HG03432 (cell line): ENCODE measurements at regions not wholly inside any gene's neighbourhood (a gene's known extent, or its start where the extent isn't known, plus 50 kb on each side); places are given as distances from the start of the nearest gene placed in this dataset.

ENCODE experiments used
- ATAC-seq: cut with Tn5 transposase; IDR thresholded peaks from one replicate; pipeline ENCODE4 v1.9.1; 2021; ENCODE audit warnings: mild to moderate bottlenecking, moderate library complexity; ENCODE audit not compliant: unreplicated experiment

DNA sequence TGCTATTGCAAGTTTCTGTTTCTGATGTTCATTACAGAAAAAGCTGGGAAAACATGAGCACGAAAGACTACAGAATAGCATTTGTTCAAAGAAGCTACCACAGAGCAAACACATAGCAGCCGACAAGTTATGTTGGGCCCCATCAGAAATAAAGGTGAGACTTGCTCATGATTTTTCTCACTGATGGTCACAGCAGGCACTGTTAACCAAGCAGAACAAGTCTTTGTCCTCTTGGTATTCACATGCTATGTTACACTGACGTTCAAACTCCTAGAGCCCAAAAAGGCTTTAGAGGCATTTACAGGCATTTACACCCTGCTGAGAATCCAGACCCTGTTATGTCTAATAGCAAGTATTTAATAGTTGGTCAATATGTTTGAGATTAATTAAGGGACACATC, 235.0 kb upstream of the HNMT start:
- no peak for ATAC-seq

DNA sequence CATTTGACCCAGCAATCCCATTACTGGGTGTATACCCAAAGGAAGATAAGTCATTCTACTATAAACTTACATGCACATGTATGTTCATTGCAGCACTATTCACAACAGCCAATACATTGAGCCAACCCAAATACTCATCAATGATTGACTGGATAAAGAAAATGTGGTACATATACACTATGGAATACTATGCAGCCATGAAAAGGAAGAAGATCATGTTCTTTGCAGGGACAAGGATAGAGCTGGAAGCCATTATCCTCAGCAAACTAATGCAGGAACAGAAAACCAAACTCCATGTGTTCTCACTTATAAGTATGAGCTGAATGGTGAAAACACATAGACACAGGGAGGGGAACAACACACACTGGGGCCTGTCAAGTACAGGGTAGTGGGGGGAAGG, 226.7 kb upstream of the HNMT start:
- no peak for ATAC-seq

DNA sequence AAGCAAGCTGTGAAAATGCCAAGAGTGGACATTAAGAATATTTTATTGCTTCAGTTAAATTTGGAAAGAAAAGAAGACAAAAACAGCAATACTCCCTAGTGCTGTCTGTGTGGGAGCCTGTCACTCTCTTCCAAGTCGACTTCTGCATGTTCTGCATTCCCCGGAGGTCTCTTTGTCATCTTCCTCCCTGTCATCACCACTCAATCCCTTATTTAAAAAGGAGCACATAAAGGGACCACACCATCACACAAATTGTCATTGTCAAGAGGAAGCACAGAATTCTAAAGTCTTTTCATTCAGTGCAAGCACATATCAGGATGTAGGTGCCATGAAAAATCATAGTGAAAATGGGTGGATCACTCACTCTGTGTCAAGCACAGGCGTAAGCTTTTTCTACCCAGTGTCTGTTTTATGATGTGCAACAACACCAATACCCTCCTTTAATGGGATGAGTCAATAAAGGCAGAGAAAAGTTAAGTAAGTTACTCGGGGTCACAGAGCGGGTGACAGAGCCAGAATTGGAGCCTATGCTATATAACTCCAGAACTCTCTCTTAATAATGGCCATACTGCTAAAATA, 222.4 kb upstream of the HNMT start:
- ATAC-seq: no peak

GRCh38 chr2:137747509-137747908, 216.8 kb upstream of the HNMT start:
- no peak for ATAC-seq

DNA sequence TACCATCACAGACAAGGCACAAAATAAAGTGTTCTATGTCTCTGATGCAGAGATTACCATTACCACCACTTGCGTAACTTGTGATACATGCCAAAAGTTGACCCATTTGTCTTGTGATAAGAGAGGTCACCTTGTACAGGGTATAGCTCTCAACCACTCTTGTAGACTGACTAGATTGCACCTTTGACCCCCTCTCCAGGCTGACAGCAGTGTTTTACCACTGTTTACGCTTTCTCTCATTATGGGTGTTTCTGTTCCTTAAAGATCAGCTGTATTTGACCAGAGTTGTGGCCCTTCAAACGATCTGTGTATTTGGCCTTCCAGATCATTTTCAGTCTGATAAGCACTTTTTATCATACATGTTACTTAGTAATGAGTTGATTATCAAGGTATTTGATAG, 215.7 kb upstream of the HNMT start:
- ATAC-seq: no peak

DNA sequence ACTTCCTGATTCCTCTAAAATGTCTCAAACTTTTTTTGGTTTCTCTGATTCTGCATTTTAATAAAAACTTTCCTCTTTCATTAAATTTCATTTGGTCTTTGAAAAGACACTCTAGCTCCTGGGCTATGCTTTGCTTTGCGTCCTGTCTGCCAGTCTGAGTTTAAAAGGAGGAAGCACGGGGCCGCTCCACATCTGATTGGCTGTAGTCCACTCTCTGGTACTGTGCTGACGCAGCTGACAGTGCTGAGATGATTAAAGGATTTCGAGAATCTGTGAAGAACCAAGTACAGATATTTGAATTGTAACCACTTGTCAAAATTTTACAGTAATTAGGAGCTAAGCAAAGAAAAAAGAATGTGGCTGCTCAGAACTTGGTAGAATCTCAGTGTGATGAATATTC, 199.6 kb upstream of the HNMT start:
- ATAC-seq: no peak

- no peak for ATAC-seq
These were observed 194.9 kb upstream of the HNMT start for GRCh38 chr2:137769406-137769805.

DNA sequence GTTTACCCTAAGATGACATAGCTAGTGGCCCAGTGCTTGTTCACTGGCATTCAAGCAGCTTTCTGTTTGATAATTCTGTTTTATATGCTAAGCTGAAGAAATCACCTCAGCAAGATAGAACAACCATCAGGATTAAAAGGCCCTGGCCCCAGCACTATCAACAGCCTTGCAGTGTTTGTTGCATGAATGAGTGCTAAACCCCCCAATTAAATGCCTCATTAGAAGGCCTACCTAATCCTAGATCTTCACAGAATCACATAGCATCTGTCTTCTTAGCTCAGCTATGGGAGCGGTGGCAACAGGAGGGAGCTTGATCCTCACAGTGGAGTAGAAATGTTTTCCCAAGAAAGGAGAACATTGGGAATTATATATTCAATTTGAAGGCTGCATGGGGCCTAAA, 194.1 kb upstream of the HNMT start:
- no peak for ATAC-seq

- peak; percentile 79 for ATAC-seq
These were observed 193.2 kb upstream of the HNMT start for GRCh38 chr2:137771064-137771463.

DNA sequence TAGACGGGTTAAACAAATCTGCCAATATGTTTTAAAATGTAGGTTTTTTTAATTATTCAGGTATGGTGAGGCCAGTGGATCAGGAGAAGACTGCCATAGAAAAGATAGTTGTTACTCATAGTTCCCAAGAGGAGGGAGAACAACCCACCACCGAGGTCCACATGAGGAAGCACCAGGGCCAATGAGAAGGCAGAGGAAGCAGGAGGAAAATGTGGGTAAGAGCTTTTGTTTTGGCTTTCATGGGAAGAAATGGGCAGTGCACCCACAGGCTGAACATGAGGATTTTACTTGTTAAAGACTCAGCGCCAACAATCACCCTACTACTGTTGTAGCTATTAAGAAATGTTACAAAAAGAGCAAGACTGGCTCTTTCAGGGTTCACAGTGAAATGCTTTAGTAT, 191.8 kb upstream of the HNMT start:
- ATAC-seq: no peak

GRCh38 chr2:137775529-137775928, 188.7 kb upstream of the HNMT start:
- ATAC-seq: no peak

DNA sequence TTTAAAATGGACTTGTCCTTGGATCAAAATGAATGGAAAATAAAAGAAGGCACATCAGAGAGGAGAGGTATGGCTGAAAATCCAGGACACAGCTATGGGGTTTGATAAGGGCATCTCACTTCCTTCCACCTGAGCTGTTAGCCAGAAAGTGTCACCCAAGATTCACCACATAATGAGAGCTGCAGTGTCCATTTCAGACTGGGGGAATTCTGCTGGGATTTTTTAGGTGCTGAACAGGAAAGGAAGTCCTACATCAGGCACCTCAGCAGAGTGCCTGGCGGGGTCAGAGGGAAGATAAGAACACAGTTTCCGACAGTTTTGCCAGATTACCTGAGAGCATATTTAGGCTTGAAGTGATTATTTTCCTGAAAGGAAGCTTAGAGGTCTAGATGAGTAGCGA, 187.6 kb upstream of the HNMT start:
- ATAC-seq: peak; percentile 46

DNA sequence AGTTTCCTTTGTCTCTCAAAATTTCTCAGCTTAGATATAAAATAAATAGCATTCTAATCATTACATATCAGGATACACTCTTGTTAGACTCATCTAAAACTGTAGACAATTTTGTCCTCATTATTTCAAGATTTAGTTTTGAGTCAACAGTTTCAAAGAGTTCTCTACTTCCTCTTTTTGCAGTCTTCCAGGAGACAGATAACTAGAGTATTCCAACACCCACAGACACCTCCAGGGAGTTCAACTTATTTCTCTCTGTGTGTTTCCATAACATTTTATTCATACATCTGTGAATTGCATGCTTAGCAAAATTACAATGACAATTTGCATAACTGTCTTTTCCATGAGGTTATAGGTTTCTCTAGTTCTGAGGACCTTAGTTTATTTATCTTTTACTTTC, 166.6 kb upstream of the HNMT start:
- peak; percentile 88 for ATAC-seq

- no peak for ATAC-seq
These were observed 164.7 kb upstream of the HNMT start for GRCh38 chr2:137799600-137799999.

- ATAC-seq: no peak
These were observed 163.9 kb upstream of the HNMT start for GRCh38 chr2:137800386-137800785.

GRCh38 chr2:137801228-137801627, 163.0 kb upstream of the HNMT start:
- ATAC-seq: no peak

- ATAC-seq: no peak
These were observed 162.2 kb upstream of the HNMT start for GRCh38 chr2:137802038-137802437.

GRCh38 chr2:137806068-137806805, 158.0 kb upstream of the HNMT start:
- no peak for ATAC-seq

DNA sequence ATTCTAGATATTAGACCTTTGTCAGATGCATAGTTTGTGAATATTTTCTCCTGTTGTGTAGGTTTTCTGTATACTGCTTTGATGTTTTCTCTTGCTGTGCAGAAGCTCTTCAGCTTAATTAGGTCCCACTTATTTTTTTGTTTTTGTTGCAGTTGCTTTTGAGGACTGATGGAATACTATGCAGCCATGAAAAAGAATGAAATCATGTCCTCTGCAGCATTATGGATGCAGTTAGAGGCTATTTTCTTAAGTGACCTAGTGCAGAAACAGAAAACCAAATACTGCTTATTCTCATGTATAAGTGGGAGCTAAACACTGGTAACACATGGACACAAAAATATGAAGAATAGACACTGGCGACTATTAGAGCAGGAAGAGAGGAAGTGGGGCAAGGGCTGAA, 155.0 kb upstream of the HNMT start:
- no peak for ATAC-seq

DNA sequence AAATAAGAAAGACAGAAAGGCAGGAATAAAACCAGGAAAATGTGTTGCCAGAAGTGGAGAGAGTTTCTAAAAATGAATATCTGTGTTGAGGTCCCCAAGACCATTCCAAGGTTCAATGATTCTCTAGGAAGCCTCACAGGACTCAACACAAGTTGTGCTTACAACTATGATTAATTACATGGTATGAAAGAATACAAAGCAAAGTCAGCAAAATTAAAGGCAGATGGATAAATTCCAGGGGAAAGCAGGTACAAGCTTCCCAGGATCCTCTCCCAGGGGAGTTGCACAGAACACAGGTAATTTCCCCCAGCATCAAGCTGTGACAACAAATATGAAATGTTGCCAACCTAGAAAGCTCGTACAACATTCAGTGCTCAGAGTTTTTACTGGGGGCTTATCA, 154.4 kb upstream of the HNMT start:
- no peak for ATAC-seq

GRCh38 chr2:137812517-137812916, 151.8 kb upstream of the HNMT start:
- ATAC-seq: no peak

GRCh38 chr2:137813176-137813575, 151.1 kb upstream of the HNMT start:
- no peak for ATAC-seq

GRCh38 chr2:137817058-137817457, 147.2 kb upstream of the HNMT start:
- no peak for ATAC-seq
